K562 (cell line): ENCODE measurements at regions not wholly inside any gene's neighbourhood (a gene's known extent, or its start where the extent isn't known, plus 50 kb on each side); places are given as distances from the start of the nearest gene placed in this dataset.

Experiments
- ATAC-seq: fragments of 200-7000 bp; cut with Tn5 transposase; 3 replicates; pipeline ENCODE4 v1.9.1; 2020; ENCODE audit warnings: moderate library complexity
- BruUV-seq: library from RNA; stranded (reverse); fragments of 400-500 nt; replicated peaks from 2 replicates; lab custom pipeline; 2021; lab: Mats Ljungman, UMichigan
- CTCF ChIA-PET: fragments of 300-600 bp; formaldehyde crosslinking; extraction: SDS; loops from one replicate; lab custom pipeline; 2021; ENCODE audit warnings: low intra/inter-chr PET ratio; lab: Yijun Ruan, JAX
- POLR2A ChIA-PET: fragments of 300-600, 350-650 bp; sonication (Branson Sonifier 250); formaldehyde crosslinking; extraction: SDS; loops from one replicate; lab custom pipeline; 2021; ENCODE audit warnings: antibody characterized with exemption, inconsistent platforms; lab: Yijun Ruan, JAX
- DNase-seq, 4 experiments: peaks; one replicate each; pipeline versions ENCODE4 v3.0.0 to v3.0.0-alpha.2; 2011 to 2018; ENCODE audit warnings: low spot score in 3 of 4, mixed read lengths in 3 of 4; ENCODE audit errors: extremely low read depth in 1 of 4
- FAIRE-seq: peaks from 2 replicates; lab custom pipeline; 2011; peaks lifted over from hg19 to GRCh38; lab: Jason Lieb, UNC
- H2AFZ ChIP-seq: 2 replicates; pipeline ENCODE4 v1.6.0; 2011; ENCODE audit warnings: low read depth, low read length, control low read depth, inconsistent platforms
- H3K27ac ChIP-seq: fragments of 200-600 bp; 3 replicates; pipeline ENCODE4 v1.8.0; 2011; ENCODE audit warnings: low read depth, mild to moderate bottlenecking, control low read depth, inconsistent platforms, low read length, moderate library complexity, mixed read lengths; ENCODE audit errors: extremely low read depth
- H3K27me3 ChIP-seq, 2 experiments: fragments of 300-600 bp in 1 of 2; 2 replicates in 1 of 2; 3 replicates in 1 of 2; pipeline versions ENCODE4 v1.6.0 to v1.8.0; 2011; ENCODE audit warnings: inconsistent platforms in 2 of 2, low read length in 2 of 2, mild to moderate bottlenecking in 1 of 2, mixed read lengths in 1 of 2, moderate library complexity in 1 of 2; ENCODE audit not compliant: control insufficient read depth in 2 of 2, insufficient read depth in 2 of 2
- H3K36me3 ChIP-seq: fragments of 300-600 bp; 3 replicates; pipeline ENCODE4 v1.8.0; 2011; ENCODE audit warnings: mild to moderate bottlenecking, low read length, inconsistent platforms; ENCODE audit not compliant: control insufficient read depth, insufficient read depth
- H3K4me1 ChIP-seq, 2 experiments: fragments of 200-600 bp in 1 of 2; replicated peaks in 1 of 2; 2 replicates in 1 of 2; 3 replicates in 1 of 2; pipeline versions ENCODE4 v1.5.1 to v1.8.0; 2011; ENCODE audit warnings: inconsistent platforms in 2 of 2, low read length in 2 of 2, mild to moderate bottlenecking in 1 of 2, mixed read lengths in 1 of 2, moderate library complexity in 1 of 2; ENCODE audit not compliant: control insufficient read depth in 2 of 2, insufficient read depth in 2 of 2
- H3K4me2 ChIP-seq: 2 replicates; pipeline ENCODE4 v1.6.1; 2011; ENCODE audit warnings: low read length, control low read depth, inconsistent platforms, mixed read lengths; ENCODE audit not compliant: insufficient read depth
- H3K4me3 ChIP-seq: fragments of 200-600 bp; sonication (generic), shearing (Covaris generic); 2 replicates; pipeline ENCODE4 v1.5.1; 2016; ENCODE audit warnings: control low read depth, inconsistent platforms
- H3K79me2 ChIP-seq: fragments of 200-600 bp; 3 replicates; pipeline ENCODE4 v1.8.0; 2011; ENCODE audit warnings: low read length, inconsistent platforms; ENCODE audit not compliant: control insufficient read depth, insufficient read depth
- H3K9ac ChIP-seq, 2 experiments: 2 replicates each; pipeline versions ENCODE4 v1.6.0 to v1.6.1; 2011; ENCODE audit warnings: low read depth in 2 of 2, low read length in 2 of 2, control low read depth in 1 of 2, inconsistent platforms in 1 of 2, mild to moderate bottlenecking in 1 of 2, mixed read lengths in 1 of 2; ENCODE audit not compliant: insufficient read depth in 1 of 2
- H3K9me1 ChIP-seq: one replicate; pipeline ENCODE4 v1.6.0; 2011; ENCODE audit warnings: inconsistent platforms, mild to moderate bottlenecking, low read length, moderate library complexity; ENCODE audit not compliant: control insufficient read depth, insufficient read depth
- H3K9me3 ChIP-seq: replicated peaks from 2 replicates; pipeline ENCODE4 v1.5.1; 2011; ENCODE audit warnings: low read depth, low read length, inconsistent platforms; ENCODE audit not compliant: control insufficient read depth, insufficient read depth
- H4K20me1 ChIP-seq: replicated peaks from 2 replicates; pipeline ENCODE4 v1.6.1; 2011; ENCODE audit warnings: low read length, inconsistent platforms, mixed read lengths; ENCODE audit not compliant: control insufficient read depth, insufficient read depth
- CEBPG ChIP-seq, 3 experiments: fragments of 200-800 bp in 1 of 3; sonication (Bioruptor generic) in 1 of 3; sonication (generic) in 1 of 3; formaldehyde crosslinking in 1 of 3; IDR thresholded peaks in 2 of 3; conservative IDR thresholded peaks in 1 of 3; 2 replicates each; pipeline versions ENCODE4 v1.6.1 to v1.8.0; 2016 to 2022; ENCODE audit warnings: missing compliant biosample characterization in 2 of 3, missing genetic modification characterization in 2 of 3, mild to moderate bottlenecking in 1 of 3, missing genetic modification reagents in 1 of 3
- CREBBP ChIP-seq: IDR thresholded peaks from one replicate; pipeline ENCODE4 v1.6.1; 2012; ENCODE audit warnings: low read depth, mild to moderate bottlenecking, control low read depth, inconsistent platforms, low read length
- HDAC8 ChIP-seq: fragments of 450-650 bp; IDR thresholded peaks from 2 replicates; pipeline ENCODE4 v1.6.1; 2016; ENCODE audit warnings: mild to moderate bottlenecking, missing genetic modification characterization, moderate library complexity, missing compliant biosample characterization
- MAZ ChIP-seq, 2 experiments: fragments of 450-650 bp in 1 of 2; sonication (generic) in 1 of 2; formaldehyde crosslinking; IDR thresholded peaks in 1 of 2; conservative IDR thresholded peaks in 1 of 2; 2 replicates each; pipeline versions ENCODE4 v1.4.0 to v1.5.0; 2020; ENCODE audit warnings: mild to moderate bottlenecking in 1 of 2, missing genetic modification reagents in 1 of 2
- MEIS2 ChIP-seq: fragments of 450-650 bp; IDR thresholded peaks from 2 replicates; pipeline ENCODE4 v1.6.1; 2014; ENCODE audit warnings: mild to moderate bottlenecking; ENCODE audit not compliant: partially characterized antibody
- MTA1 ChIP-seq: fragments of 450-650 bp; IDR thresholded peaks from 2 replicates; pipeline ENCODE4 v1.6.1; 2017; ENCODE audit warnings: borderline replicate concordance
- MYBL2 ChIP-seq, 2 experiments: fragments of 450-650 bp in 1 of 2; sonication (generic) in 1 of 2; formaldehyde crosslinking in 1 of 2; IDR thresholded peaks; 2 replicates each; pipeline versions ENCODE4 v1.6.1 to v1.8.1; 2017 to 2022; ENCODE audit warnings: borderline replicate concordance in 1 of 2, inconsistent platforms in 1 of 2, low read depth in 1 of 2, mild to moderate bottlenecking in 1 of 2, missing genetic modification reagents in 1 of 2, moderate library complexity in 1 of 2
- NEUROD1 ChIP-seq: fragments of 150-350 bp; IDR thresholded peaks from 2 replicates; pipeline ENCODE4 v1.6.1; 2014; ENCODE audit warnings: borderline replicate concordance, low read length, low read depth; ENCODE audit not compliant: partially characterized antibody
- NONO ChIP-seq, 2 experiments: fragments of 200-400 bp in 1 of 2; fragments of 450-650 bp in 1 of 2; formaldehyde crosslinking in 1 of 2; IDR thresholded peaks; 2 replicates each; pipeline ENCODE4 v1.6.1; 2017; ENCODE audit warnings: low read depth in 2 of 2, mild to moderate bottlenecking in 2 of 2, moderate library complexity in 2 of 2, low read length in 1 of 2
- RBFOX2 ChIP-seq: fragments of 200-400 bp; formaldehyde crosslinking; IDR thresholded peaks from 2 replicates; pipeline ENCODE4 v1.6.1; 2017; ENCODE audit warnings: low read depth, mild to moderate bottlenecking, low read length, moderate library complexity
- SP2 ChIP-seq: IDR thresholded peaks from 2 replicates; pipeline ENCODE4 v1.6.1; 2011; ENCODE audit warnings: mild to moderate bottlenecking, low read depth, low read length, moderate library complexity; ENCODE audit not compliant: poor library complexity, severe bottlenecking; ENCODE audit errors: extremely low read depth
- U2AF2 ChIP-seq: fragments of 200-400 bp; formaldehyde crosslinking; optimal IDR thresholded peaks from 2 replicates; pipeline ENCODE3; 2017; ENCODE audit warnings: low read depth, mild to moderate bottlenecking, low read length
- ZNF133 ChIP-seq: fragments of 250-450 bp; sonication (Bioruptor Pico); IDR thresholded peaks from 2 replicates; pipeline ENCODE4 v1.4.0; 2020; ENCODE audit warnings: mild to moderate bottlenecking
- ZNF143 ChIP-seq: sonication (generic); formaldehyde crosslinking; IDR thresholded peaks from 2 replicates; pipeline ENCODE4 v1.9.0; 2022; ENCODE audit warnings: mild to moderate bottlenecking, missing genetic modification reagents
- ZNF23 ChIP-seq: fragments of 250-450 bp; sonication (Bioruptor Pico); IDR thresholded peaks from 2 replicates; pipeline ENCODE4 v1.4.0; 2020; ENCODE audit warnings: mild to moderate bottlenecking
- WGBS: fragments of 100-300 bp; shearing (Covaris generic); methylation state at CpG from one replicate; pipeline ENCODE4 v1.1.6; 2016; ENCODE audit warnings: low coverage, mixed read lengths; ENCODE audit not compliant: insufficient coverage; ENCODE audit errors: missing lambda C conversion rate; 5-methylcytosine and 5-hydroxymethylcytosine counted together
- in situ Hi-C: fragments of 300-500 bp; cut with MboI; formaldehyde crosslinking; loops from 4 replicates; pipeline ENCODE4 v1.15.0; 2018; ENCODE audit warnings: inconsistent platforms, mixed read lengths
- intact Hi-C: fragments of 100-400 bp; cut with micrococcal nuclease; formaldehyde crosslinking; loops from 2 replicates; pipeline ENCODE4 v1.14.2; 2022
- TF ChIP-seq, protein P1 (sequence below): fragments of 150-350 bp; conservative IDR thresholded peaks from 2 replicates; pipeline ENCODE4 v1.6.1; 2014; ENCODE audit warnings: low read length
- TF ChIP-seq, protein P2 (sequence below): fragments of 450-650 bp; IDR thresholded peaks from 2 replicates; pipeline ENCODE4 v1.7.0; 2016; ENCODE audit warnings: borderline replicate concordance

DNA sequence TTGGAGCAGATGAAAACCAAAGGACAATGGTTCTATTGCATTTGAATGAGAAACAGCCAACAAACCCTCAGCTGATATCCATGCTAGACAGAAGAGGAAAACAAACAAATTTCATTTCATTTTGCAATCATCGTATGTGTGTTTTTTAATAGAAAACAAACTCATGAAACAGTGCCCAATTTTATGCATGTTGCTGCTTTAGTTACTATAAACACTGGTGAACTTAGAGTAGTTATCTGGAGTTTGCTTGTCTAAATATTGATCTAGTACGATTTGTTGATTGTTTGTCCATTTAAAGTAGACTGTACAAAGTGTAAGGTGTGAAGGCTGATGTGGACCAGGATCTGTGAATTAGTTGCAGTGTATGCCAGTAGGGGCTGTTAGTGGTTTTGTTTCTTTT is 166.6 kb downstream of the KITLG start (continued):
- TF ChIP-seq, protein P1, sequence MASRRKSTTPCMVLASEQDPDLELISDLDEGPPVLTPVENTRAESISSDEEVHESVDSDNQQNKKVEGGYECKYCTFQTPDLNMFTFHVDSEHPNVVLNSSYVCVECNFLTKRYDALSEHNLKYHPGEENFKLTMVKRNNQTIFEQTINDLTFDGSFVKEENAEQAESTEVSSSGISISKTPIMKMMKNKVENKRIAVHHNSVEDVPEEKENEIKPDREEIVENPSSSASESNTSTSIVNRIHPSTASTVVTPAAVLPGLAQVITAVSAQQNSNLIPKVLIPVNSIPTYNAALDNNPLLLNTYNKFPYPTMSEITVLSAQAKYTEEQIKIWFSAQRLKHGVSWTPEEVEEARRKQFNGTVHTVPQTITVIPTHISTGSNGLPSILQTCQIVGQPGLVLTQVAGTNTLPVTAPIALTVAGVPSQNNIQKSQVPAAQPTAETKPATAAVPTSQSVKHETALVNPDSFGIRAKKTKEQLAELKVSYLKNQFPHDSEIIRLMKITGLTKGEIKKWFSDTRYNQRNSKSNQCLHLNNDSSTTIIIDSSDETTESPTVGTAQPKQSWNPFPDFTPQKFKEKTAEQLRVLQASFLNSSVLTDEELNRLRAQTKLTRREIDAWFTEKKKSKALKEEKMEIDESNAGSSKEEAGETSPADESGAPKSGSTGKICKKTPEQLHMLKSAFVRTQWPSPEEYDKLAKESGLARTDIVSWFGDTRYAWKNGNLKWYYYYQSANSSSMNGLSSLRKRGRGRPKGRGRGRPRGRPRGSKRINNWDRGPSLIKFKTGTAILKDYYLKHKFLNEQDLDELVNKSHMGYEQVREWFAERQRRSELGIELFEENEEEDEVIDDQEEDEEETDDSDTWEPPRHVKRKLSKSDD = no peak

GRCh38 chr12:88416155-88416554 is 164.1 kb downstream of the KITLG start:
- H3K9ac ChIP-seq = no peak overlapping the region
- POLR2A ChIA-PET = no interaction called here
- in situ Hi-C loops = no loop called here

More at GRCh38 chr12:88416155-88416554, 164.1 kb downstream of the KITLG start:
- CTCF ChIA-PET = no interaction called here
- Histone ChIP-seq H3K4me1 (no peaks in the 10 kb centered on the region), H3K9me3 (no peaks in the 10 kb centered on the region), H3K4me2 (no peak overlapping the region), H3K36me3 (no peaks in the 10 kb centered on the region), H3K27ac (no peak overlapping the region), H4K20me1 (no peaks in the 10 kb centered on the region), H3K4me3 (no peak overlapping the region), H2AFZ (no peak overlapping the region), H3K79me2 (no peaks in the 10 kb centered on the region)
- no peak for FAIRE-seq
- intact Hi-C loops = no loop called here
- 20% methylated on average over 2 of the region's 2 CpGs for WGBS
- BruUV-seq = no TSS peak
- TF ChIP-seq CREBBP = no peak
- TF ChIP-seq MAZ (CRISPR knock-in tag; conservative IDR thresholded peaks at IDR 0.05 in 1 of 2, IDR thresholded peaks at IDR 0.05 in 1 of 2) = no peak
- no peak for TF ChIP-seq SP2
- TF ChIP-seq CEBPG (CRISPR knock-in tag; IDR thresholded peaks at IDR 0.05) = no peak
- TF ChIP-seq CEBPG (tag; conservative IDR thresholded peaks at IDR 0.05 in 1 of 2, IDR thresholded peaks at IDR 0.05 in 1 of 2) = no peak
- TF ChIP-seq MTA1 = no peak
- TF ChIP-seq NEUROD1 = no peak
- TF ChIP-seq U2AF2 = no peak
- TF ChIP-seq MYBL2 (IDR thresholded peaks at IDR 0.05; ENCODE audit: low read depth) = no peak
- no peak for TF ChIP-seq MYBL2 (CRISPR knock-in tag; IDR thresholded peaks at IDR 0.05; ENCODE audit: borderline replicate concordance)
- no peak for TF ChIP-seq RBFOX2
- TF ChIP-seq ZNF143 (CRISPR knock-in tag) = no peak
- no peak for TF ChIP-seq NONO (IDR thresholded peaks at IDR 0.05; ENCODE audit: low read depth in 2 of 2, low read length in 1 of 2)
- no peak for TF ChIP-seq ZNF133 (CRISPR knock-in tag)
- TF ChIP-seq HDAC8 = no peak
- TF ChIP-seq MEIS2 = no peak
- TF ChIP-seq, protein P2, sequence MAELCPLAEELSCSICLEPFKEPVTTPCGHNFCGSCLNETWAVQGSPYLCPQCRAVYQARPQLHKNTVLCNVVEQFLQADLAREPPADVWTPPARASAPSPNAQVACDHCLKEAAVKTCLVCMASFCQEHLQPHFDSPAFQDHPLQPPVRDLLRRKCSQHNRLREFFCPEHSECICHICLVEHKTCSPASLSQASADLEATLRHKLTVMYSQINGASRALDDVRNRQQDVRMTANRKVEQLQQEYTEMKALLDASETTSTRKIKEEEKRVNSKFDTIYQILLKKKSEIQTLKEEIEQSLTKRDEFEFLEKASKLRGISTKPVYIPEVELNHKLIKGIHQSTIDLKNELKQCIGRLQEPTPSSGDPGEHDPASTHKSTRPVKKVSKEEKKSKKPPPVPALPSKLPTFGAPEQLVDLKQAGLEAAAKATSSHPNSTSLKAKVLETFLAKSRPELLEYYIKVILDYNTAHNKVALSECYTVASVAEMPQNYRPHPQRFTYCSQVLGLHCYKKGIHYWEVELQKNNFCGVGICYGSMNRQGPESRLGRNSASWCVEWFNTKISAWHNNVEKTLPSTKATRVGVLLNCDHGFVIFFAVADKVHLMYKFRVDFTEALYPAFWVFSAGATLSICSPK = no peak
- no peak for TF ChIP-seq ZNF23 (CRISPR knock-in tag)
- TF ChIP-seq, all 486 proteins: peak for 0
- no peak for ATAC-seq
- DNase-seq = no peak
- H3K27me3 ChIP-seq = no peaks in the 10 kb centered on the region
- H3K9me1 ChIP-seq = no peaks in the 10 kb centered on the region
